ENCODE measurements at regions not wholly inside any gene's neighbourhood (a gene's known extent, or its start where the extent isn't known, plus 50 kb on each side); places are given as distances from the start of the nearest gene placed in this dataset.

- no peak for DNase-seq
- H3K36me3 Mint-ChIP-seq (ENCODE audit: low read depth): no peaks in the 10 kb centered on the region
- H3K4me3 Mint-ChIP-seq: no peak overlapping the region
- no peaks in the 10 kb centered on the region for H3K4me1 Mint-ChIP-seq
- peaks cover 2% of the 10 kb centered on the region for H3K27me3 Mint-ChIP-seq (ENCODE audit: low read depth, poor library complexity)
- H3K9me3 Mint-ChIP-seq: peaks cover 2% of the 10 kb centered on the region
- H3K27ac Mint-ChIP-seq: no peak overlapping the region
- no peak for TF ChIP-seq CTCF (IDR thresholded peaks at IDR 0.05)
Measured at GRCh38 chr7:55288070-55288824, 76.9 kb upstream of the LANCL2 start.

- H3K27ac Mint-ChIP-seq: no peak overlapping the region
- H3K27me3 Mint-ChIP-seq (ENCODE audit: low read depth, poor library complexity): no peaks in the 10 kb centered on the region
- TF ChIP-seq CTCF (IDR thresholded peaks at IDR 0.05): no peak
- no peaks in the 10 kb centered on the region for H3K4me1 Mint-ChIP-seq
- H3K9me3 Mint-ChIP-seq: peaks cover 9% of the 10 kb centered on the region
- no peak for DNase-seq
- no peak overlapping the region for H3K4me3 Mint-ChIP-seq
- H3K36me3 Mint-ChIP-seq (ENCODE audit: low read depth): no peaks in the 10 kb centered on the region
Measured at GRCh38 chr7:55296070-55296469, 69.1 kb upstream of the LANCL2 start.

GRCh38 chr7:55299273-55299967 lies 65.7 kb upstream of the LANCL2 start:
- no peak for TF ChIP-seq CTCF (IDR thresholded peaks at IDR 0.05)
- Mint-ChIP-seq H3K4me3 (no peak overlapping the region), H3K9me3 (peaks cover 7% of the 10 kb centered on the region), H3K36me3 (ENCODE audit: low read depth) (no peaks in the 10 kb centered on the region), H3K4me1 (no peaks in the 10 kb centered on the region), H3K27me3 (ENCODE audit: low read depth, poor library complexity) (peaks cover 4% of the 10 kb centered on the region), H3K27ac (no peak overlapping the region)
- DNase-seq: no peak

- Mint-ChIP-seq H3K4me3 (no peak overlapping the region), H3K27me3 (ENCODE audit: low read depth, poor library complexity) (peaks cover 4% of the 10 kb centered on the region), H3K4me1 (no peaks in the 10 kb centered on the region), H3K36me3 (ENCODE audit: low read depth) (no peaks in the 10 kb centered on the region), H3K9me3 (peaks cover 3% of the 10 kb centered on the region), H3K27ac (peak overlapping the region; percentile 15)
- DNase-seq: no peak
- TF ChIP-seq CTCF (IDR thresholded peaks at IDR 0.05): no peak
Measured at GRCh38 chr7:55303220-55303619, 61.9 kb upstream of the LANCL2 start.

GRCh38 chr7:55304018-55304762 lies 60.9 kb upstream of the LANCL2 start:
- DNase-seq: no peak
- Mint-ChIP-seq H3K27me3 (ENCODE audit: low read depth, poor library complexity) (peaks cover 4% of the 10 kb centered on the region), H3K27ac (no peak overlapping the region), H3K9me3 (peaks cover 3% of the 10 kb centered on the region), H3K4me1 (no peaks in the 10 kb centered on the region), H3K4me3 (no peak overlapping the region), H3K36me3 (ENCODE audit: low read depth) (no peaks in the 10 kb centered on the region)
- no peak for TF ChIP-seq CTCF (IDR thresholded peaks at IDR 0.05)
